Thoracic aorta (tissue), 2 donors: ENCODE measurements at regions not wholly inside any gene's neighbourhood (a gene's known extent, or its start where the extent isn't known, plus 50 kb on each side); places are given as distances from the start of the nearest gene placed in this dataset.

Source experiments
- ATAC-seq: fragments of 150-250 bp; one replicate; pipeline ENCODE4 v1.8.0; 2017; ENCODE audit warnings: low read depth; ENCODE audit not compliant: insufficient number of reproducible peaks, low FRiP score
- DNase-seq: peaks from one replicate; pipeline ENCODE4 v3.0.0-alpha.2; 2020; ENCODE audit warnings: low spot score
- H3K27ac ChIP-seq, 2 donors: fragments of 200-600 bp; sonication (generic); 1 replicate in 1 of 2; 2 replicates in 1 of 2; pipeline ENCODE4 v1.5.1; 2016; ENCODE audit warnings: mild to moderate bottlenecking in 2 of 2, moderate library complexity in 2 of 2
- H3K27me3 ChIP-seq: fragments of 200-600 bp; sonication (generic); replicated peaks from 2 replicates; pipeline ENCODE4 v1.6.0; 2016; ENCODE audit warnings: mild to moderate bottlenecking; ENCODE audit not compliant: insufficient read depth
- H3K36me3 ChIP-seq: fragments of 200-600 bp; sonication (generic); one replicate; pipeline ENCODE4 v1.5.1; 2016
- H3K4me1 ChIP-seq, 2 donors: fragments of 200-600 bp; sonication (generic); 1 replicate in 1 of 2; 2 replicates in 1 of 2; pipeline versions ENCODE4 v1.5.1 to v1.6.0; 2016; ENCODE audit warnings: low read depth in 2 of 2, mild to moderate bottlenecking in 1 of 2; ENCODE audit not compliant: control insufficient read depth in 1 of 2
- H3K4me3 ChIP-seq: fragments of 200-600 bp; sonication (generic); 2 replicates; pipeline ENCODE4 v1.5.1; 2016; ENCODE audit warnings: mild to moderate bottlenecking
- H3K9me3 ChIP-seq: fragments of 200-600 bp; sonication (generic); 2 replicates; pipeline ENCODE4 v1.5.1; 2016
- TF ChIP-seq, protein P1 (sequence below): fragments of 200-600 bp; sonication (generic); IDR thresholded peaks from one replicate; pipeline ENCODE4 v1.5.1; 2019; ENCODE audit warnings: antibody characterized with exemption

- no peak overlapping the region for H3K27ac ChIP-seq
- no peak overlapping the region for H3K4me3 ChIP-seq
- ATAC-seq (no peak), DNase-seq (no peak)
- H3K4me1 ChIP-seq, result no peaks in the 10 kb centered on the region
- no peaks in the 10 kb centered on the region for H3K36me3 ChIP-seq
- TF ChIP-seq, protein P1, sequence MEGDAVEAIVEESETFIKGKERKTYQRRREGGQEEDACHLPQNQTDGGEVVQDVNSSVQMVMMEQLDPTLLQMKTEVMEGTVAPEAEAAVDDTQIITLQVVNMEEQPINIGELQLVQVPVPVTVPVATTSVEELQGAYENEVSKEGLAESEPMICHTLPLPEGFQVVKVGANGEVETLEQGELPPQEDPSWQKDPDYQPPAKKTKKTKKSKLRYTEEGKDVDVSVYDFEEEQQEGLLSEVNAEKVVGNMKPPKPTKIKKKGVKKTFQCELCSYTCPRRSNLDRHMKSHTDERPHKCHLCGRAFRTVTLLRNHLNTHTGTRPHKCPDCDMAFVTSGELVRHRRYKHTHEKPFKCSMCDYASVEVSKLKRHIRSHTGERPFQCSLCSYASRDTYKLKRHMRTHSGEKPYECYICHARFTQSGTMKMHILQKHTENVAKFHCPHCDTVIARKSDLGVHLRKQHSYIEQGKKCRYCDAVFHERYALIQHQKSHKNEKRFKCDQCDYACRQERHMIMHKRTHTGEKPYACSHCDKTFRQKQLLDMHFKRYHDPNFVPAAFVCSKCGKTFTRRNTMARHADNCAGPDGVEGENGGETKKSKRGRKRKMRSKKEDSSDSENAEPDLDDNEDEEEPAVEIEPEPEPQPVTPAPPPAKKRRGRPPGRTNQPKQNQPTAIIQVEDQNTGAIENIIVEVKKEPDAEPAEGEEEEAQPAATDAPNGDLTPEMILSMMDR, result no peak
- H3K9me3 ChIP-seq, result no peaks in the 10 kb centered on the region
- no peaks in the 10 kb centered on the region for H3K27me3 ChIP-seq
Observed at GRCh38 chr2:204362581-204362980, 182.7 kb upstream of the PARD3B start.

GRCh38 chr2:204363513-204363912, 181.8 kb upstream of the PARD3B start:
- H3K27ac ChIP-seq, result no peak overlapping the region
- no peak for ATAC-seq
- TF ChIP-seq, protein P1, result no peak
- no peak overlapping the region for H3K4me3 ChIP-seq
- H3K36me3 ChIP-seq, result no peaks in the 10 kb centered on the region
- H3K27me3 ChIP-seq, result no peaks in the 10 kb centered on the region
- H3K9me3 ChIP-seq, result no peaks in the 10 kb centered on the region
- H3K4me1 ChIP-seq, result no peaks in the 10 kb centered on the region
- no peak for DNase-seq

DNA sequence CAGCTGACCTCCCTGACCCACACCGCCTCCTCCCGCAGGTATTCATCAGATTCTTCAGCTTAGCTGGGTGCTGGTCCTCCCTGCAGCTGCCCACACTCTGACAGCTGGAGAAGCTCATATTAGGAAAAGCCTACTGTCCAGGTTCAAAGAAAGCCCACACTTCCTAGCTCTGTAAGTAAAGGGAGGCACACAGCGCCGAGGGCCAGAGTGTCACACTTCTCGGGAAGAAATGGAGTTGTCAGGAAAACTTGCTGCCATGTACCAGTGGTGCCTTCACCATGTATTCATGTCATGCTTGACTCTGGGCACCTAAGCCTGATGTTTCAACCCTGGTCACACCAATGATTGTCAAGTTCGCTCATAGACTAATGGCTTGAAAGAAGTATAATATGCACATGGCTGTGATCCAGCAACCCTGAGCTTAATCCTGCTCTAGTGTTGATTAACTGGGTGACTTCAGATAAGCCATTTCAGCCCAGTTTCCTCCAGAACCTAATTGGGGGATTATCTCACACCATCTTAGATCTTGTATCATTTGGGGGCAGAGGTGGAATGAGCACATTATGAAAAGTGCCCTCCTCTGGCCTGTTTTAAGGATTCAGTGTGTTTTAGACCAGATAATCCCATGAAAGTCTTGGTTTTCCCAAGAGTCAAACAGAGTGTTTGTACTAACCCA, 180.3 kb upstream of the PARD3B start:
- Histone ChIP-seq H3K9me3 (no peaks in the 10 kb centered on the region), H3K27ac (no peak overlapping the region), H3K4me1 (no peaks in the 10 kb centered on the region), H3K27me3 (no peaks in the 10 kb centered on the region), H3K4me3 (no peak overlapping the region), H3K36me3 (no peaks in the 10 kb centered on the region)
- ATAC-seq (no peak), DNase-seq (no peak)
- TF ChIP-seq, protein P1, result no peak

DNA sequence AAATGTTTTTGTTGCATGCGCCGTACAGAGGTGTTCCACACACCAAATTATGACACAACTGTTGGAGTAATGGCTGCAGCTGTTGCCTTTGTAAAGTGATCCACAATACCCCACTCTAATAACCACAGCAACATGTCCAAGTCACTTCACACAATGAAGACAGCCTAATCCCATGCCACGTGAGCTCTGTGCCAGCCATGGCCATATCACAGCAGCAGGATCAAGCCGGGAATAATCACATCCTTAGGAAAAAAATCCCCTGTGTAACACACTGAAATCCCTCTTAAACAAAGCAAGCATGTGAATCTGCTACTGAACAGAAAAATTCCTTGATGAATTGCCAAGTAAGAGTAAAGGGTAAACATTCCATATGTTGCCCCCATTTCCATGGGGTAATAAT, 179.5 kb upstream of the PARD3B start:
- no peaks in the 10 kb centered on the region for H3K9me3 ChIP-seq
- TF ChIP-seq, protein P1, result no peak
- no peaks in the 10 kb centered on the region for H3K4me1 ChIP-seq
- H3K27ac ChIP-seq, result no peak overlapping the region
- H3K36me3 ChIP-seq, result no peaks in the 10 kb centered on the region
- ATAC-seq (no peak), DNase-seq (no peak)
- no peaks in the 10 kb centered on the region for H3K27me3 ChIP-seq
- no peak overlapping the region for H3K4me3 ChIP-seq

DNA sequence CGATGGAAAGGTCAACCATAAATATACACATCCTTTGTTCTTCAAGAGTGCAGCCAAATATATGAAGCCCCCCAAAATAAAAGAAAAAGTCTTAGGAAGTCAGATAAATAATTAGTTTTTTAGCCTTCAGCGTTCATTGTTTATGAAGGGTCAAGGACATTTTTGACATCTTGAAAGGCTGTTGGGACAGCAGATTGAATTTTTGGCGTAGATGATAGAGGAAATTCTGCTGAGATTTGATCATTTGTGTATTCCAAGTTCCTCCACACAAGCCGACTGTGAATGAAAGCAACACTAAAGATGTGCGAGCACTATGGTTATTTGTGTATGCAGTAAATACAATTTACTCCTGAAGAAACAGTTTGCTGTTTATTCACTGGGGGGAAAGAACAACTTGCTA, 177.8 kb upstream of the PARD3B start:
- DNase-seq (no peak), ATAC-seq (no peak)
- Histone ChIP-seq H3K4me1 (no peaks in the 10 kb centered on the region), H3K36me3 (no peaks in the 10 kb centered on the region), H3K9me3 (no peaks in the 10 kb centered on the region), H3K4me3 (no peak overlapping the region), H3K27ac (no peak overlapping the region), H3K27me3 (no peaks in the 10 kb centered on the region)
- TF ChIP-seq, protein P1, result no peak
